ENCODE measurements at regions not wholly inside any gene's neighbourhood (a gene's known extent, or its start where the extent isn't known, plus 50 kb on each side); places are given as distances from the start of the nearest gene placed in this dataset.

DNA sequence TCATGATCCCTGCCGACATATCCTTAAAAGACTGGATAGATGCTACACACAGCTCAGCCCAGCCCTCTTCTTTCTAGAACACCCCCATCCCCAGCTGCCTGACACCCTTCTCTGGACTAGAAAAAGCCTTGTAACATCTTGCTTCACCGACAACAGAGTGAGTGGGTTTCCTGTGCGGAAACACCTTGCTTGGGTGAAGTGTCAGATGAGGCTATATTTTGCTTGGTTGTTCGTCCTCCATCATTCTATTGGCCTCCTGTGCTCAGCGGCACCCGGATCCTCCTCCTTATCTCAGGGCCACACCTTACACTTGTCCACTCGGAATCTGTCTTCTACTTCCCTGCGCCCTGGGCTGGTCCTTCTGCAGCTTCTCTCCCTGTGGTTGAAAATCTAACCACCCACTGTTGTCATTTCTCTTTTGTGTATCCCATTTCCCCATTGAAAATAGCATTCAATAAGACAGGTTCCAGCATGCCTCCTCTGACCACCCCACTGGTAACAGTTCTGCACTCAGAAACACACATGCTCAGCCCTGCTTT lies 101.3 kb upstream of the MLN start:
- 91 to 96% methylated on average over 6 to 7 of the region's 8 CpGs for WGBS, 2 experiments (ENCODE audit: insufficient coverage in 2 of 2)
- no peaks in the 10 kb centered on the region for H3K4me1 ChIP-seq (ENCODE audit: control insufficient read depth, insufficient read depth, low read length, poor library complexity, severe bottlenecking)
- H3K9me3 ChIP-seq (ENCODE audit: control insufficient read depth, low read length), result no peaks in the 10 kb centered on the region
- peak overlapping the region; percentile 41 for H3K27ac ChIP-seq (ENCODE audit: low read depth, low read length, severe bottlenecking)
- H3K36me3 ChIP-seq (ENCODE audit: control insufficient read depth, insufficient read depth, low read length), result no peaks in the 10 kb centered on the region
- H3K4me3 ChIP-seq (ENCODE audit: extremely low read depth, insufficient read depth, low read length, poor library complexity, severe bottlenecking), result no peak overlapping the region

DNA sequence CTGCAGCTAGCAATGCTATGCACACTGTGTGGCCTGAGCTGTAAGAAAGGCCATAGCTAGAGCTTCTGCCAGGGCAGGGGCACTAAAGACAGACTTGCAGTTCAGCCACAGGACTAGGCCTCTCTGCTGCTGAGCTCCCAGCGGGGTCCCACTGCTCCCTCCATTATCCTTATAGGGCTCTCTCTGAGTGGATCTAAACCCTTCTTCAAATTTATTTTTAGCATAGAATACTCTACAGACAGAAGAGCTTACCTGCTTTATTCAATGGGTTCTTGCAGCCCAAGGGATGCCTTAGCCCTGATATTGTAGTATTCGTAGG lies 100.9 kb upstream of the MLN start:
- H3K27ac ChIP-seq (ENCODE audit: low read depth, low read length, severe bottlenecking), result peak overlapping the region; percentile 41
- no peak overlapping the region for H3K4me3 ChIP-seq (ENCODE audit: extremely low read depth, insufficient read depth, low read length, poor library complexity, severe bottlenecking)
- H3K36me3 ChIP-seq (ENCODE audit: control insufficient read depth, insufficient read depth, low read length), result no peaks in the 10 kb centered on the region
- no peaks in the 10 kb centered on the region for H3K4me1 ChIP-seq (ENCODE audit: control insufficient read depth, insufficient read depth, low read length, poor library complexity, severe bottlenecking)
- 92 to 96% methylated on average over 2 of the region's 2 CpGs for WGBS, 2 experiments (ENCODE audit: insufficient coverage in 2 of 2)
- H3K9me3 ChIP-seq (ENCODE audit: control insufficient read depth, low read length), result no peaks in the 10 kb centered on the region

DNA sequence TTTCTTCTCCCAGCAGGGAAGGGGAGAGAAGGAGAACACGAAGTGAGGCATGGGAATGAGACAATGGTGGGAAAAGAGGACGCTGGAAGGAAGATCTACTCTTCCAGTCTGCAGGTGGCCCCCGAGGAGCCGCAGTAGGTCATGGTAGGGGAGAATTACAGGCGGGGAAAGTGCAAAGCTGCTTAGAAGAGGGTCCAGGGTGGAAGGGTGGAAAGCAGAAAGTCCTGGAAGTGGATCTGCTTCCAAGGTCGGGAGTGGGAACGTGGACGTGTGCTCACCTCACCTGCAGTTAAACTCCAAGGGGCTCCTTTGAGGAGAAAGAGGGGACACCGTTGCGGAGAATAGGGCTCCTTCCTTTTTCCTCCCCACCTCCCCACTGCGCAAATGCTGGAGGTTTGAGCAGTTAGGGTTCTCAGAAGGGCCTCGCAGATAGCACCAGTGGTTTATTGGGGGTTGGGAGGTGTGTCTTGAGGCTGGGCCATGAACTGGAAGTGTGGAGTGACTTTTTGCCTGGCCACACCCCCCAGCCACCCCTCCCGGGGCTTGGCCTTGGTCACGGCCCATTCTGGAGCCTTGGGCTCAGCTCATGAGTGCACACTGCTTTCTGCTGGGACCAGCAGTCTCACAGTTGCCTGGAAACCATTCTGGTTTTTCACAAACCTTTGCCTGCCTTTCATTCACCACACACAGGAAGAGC lies 100.4 kb upstream of the MLN start:
- H3K27ac ChIP-seq (ENCODE audit: low read depth, low read length, severe bottlenecking), result peak overlapping the region; percentile 41
- no peaks in the 10 kb centered on the region for H3K9me3 ChIP-seq (ENCODE audit: control insufficient read depth, low read length)
- no peak overlapping the region for H3K4me3 ChIP-seq (ENCODE audit: extremely low read depth, insufficient read depth, low read length, poor library complexity, severe bottlenecking)
- H3K4me1 ChIP-seq (ENCODE audit: control insufficient read depth, insufficient read depth, low read length, poor library complexity, severe bottlenecking), result no peaks in the 10 kb centered on the region
- H3K36me3 ChIP-seq (ENCODE audit: control insufficient read depth, insufficient read depth, low read length), result no peaks in the 10 kb centered on the region
- WGBS, 2 experiments (ENCODE audit: insufficient coverage in 2 of 2), result 71 to 88% methylated on average over 6 to 12 of the region's 14 CpGs

DNA sequence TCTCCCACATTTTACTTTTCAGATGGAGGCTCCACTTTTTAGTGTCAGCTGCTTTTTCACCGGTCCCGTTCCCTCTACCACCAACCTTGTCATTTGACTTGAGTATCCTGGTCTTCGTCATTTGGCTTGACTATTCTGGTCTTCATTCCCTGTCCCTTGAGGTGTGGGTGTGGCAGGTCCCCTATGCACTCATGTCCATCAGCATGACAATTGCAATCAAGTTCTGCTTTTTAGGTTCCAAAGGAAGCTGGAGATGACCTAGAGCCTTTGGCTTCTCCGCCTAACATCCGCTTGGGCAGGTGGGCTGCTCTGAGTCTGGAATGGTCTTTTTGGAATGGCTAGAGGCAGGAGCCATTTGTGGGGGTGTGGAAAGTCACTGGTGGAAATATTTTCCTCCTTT lies 99.8 kb upstream of the MLN start:
- no peaks in the 10 kb centered on the region for H3K4me1 ChIP-seq (ENCODE audit: control insufficient read depth, insufficient read depth, low read length, poor library complexity, severe bottlenecking)
- no peak overlapping the region for H3K27ac ChIP-seq (ENCODE audit: low read depth, low read length, severe bottlenecking)
- WGBS, 2 experiments (ENCODE audit: insufficient coverage in 2 of 2), result 92 to 96% methylated on average over 4 to 5 of the region's 5 CpGs
- H3K9me3 ChIP-seq (ENCODE audit: control insufficient read depth, low read length), result no peaks in the 10 kb centered on the region
- no peaks in the 10 kb centered on the region for H3K36me3 ChIP-seq (ENCODE audit: control insufficient read depth, insufficient read depth, low read length)
- no peak overlapping the region for H3K4me3 ChIP-seq (ENCODE audit: extremely low read depth, insufficient read depth, low read length, poor library complexity, severe bottlenecking)

DNA sequence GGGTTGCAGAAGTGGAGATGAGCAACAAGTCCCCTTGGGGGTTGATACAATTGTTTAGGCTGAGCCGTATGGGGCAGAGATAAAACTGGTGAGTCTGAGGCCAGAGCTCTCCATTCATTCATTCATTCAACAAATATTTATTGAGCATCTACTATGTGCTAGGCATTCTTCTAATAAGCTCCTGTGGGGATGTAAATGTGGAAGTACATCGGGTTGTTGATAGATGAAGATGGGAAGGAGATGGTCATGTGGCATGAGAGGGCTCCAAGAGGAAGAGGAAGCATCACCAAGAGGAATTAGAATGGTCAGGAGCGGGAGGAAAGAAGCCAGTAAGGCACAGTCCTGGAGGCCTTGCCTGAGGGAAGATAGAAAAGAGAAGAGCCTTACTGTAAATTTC lies 98.7 kb upstream of the MLN start:
- no peak overlapping the region for H3K27ac ChIP-seq (ENCODE audit: low read depth, low read length, severe bottlenecking)
- 83 to 95% methylated on average over 2 of the region's 3 CpGs for whole genome bisulfite sequencing, 2 experiments (ENCODE audit: insufficient coverage in 2 of 2)
- no peak overlapping the region for H3K4me3 ChIP-seq (ENCODE audit: extremely low read depth, insufficient read depth, low read length, poor library complexity, severe bottlenecking)
- no peaks in the 10 kb centered on the region for H3K4me1 ChIP-seq (ENCODE audit: control insufficient read depth, insufficient read depth, low read length, poor library complexity, severe bottlenecking)
- no peaks in the 10 kb centered on the region for H3K9me3 ChIP-seq (ENCODE audit: control insufficient read depth, low read length)
- no peaks in the 10 kb centered on the region for H3K36me3 ChIP-seq (ENCODE audit: control insufficient read depth, insufficient read depth, low read length)

DNA sequence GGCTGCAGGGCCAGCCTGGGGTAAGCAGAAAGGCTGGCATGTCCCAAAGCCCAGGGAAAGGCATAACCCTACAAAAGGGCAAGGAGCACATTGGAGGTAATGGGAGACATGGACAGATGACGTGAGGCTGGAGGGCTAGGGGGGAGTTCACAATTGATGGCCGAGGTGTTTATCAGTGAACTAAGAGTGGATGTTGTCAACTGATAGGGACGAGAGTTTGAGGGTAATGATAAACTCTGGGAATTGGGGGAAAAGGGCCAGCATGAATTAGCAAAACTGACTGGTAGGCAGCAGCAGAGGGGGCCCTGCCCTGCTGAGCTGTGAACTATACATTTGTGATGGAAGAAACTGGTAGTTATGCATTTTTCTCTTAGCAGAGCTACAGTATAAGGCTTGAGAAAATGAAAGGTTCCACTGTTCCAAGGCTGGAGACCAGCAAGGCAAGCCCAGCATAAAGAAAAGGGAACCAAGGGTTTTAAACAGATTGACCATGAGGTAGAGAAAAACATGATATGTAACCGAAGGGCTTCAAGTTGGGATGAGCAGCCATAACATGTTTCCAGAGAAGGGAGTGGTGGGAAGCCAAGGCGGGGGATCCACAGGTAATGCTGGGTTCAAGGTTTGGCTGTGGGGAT lies 98.1 kb upstream of the MLN start:
- WGBS, 2 experiments (ENCODE audit: insufficient coverage in 2 of 2), result 81 to 92% methylated on average over 5 of the region's 5 CpGs
- Histone ChIP-seq H3K4me1 (ENCODE audit: control insufficient read depth, insufficient read depth, low read length, poor library complexity, severe bottlenecking) (peaks cover 4% of the 10 kb centered on the region), H3K4me3 (ENCODE audit: extremely low read depth, insufficient read depth, low read length, poor library complexity, severe bottlenecking) (no peak overlapping the region), H3K36me3 (ENCODE audit: control insufficient read depth, insufficient read depth, low read length) (no peaks in the 10 kb centered on the region), H3K9me3 (ENCODE audit: control insufficient read depth, low read length) (no peaks in the 10 kb centered on the region), H3K27ac (ENCODE audit: low read depth, low read length, severe bottlenecking) (no peak overlapping the region)

DNA sequence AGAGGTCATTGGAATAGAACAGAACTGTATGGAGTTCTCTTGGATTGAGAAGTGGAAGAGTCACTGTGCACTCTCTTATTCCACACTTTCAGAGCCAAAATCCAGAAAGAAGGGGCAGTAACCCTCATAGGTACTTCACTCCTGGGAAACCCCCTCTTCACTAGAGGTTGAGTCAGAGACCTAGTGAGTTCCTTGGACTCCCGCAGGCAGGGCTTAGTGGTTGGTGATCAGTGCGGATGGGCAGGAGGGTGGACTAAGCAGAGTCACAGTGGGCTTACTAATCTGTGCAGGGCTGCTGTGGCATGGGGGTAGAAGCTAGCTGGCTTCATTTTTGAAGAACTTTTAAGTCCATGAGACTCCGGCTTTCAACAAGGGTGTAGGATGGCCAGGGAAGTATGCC lies 95.0 kb upstream of the MLN start:
- Histone ChIP-seq H3K9me3 (ENCODE audit: control insufficient read depth, low read length) (no peaks in the 10 kb centered on the region), H3K27ac (ENCODE audit: low read depth, low read length, severe bottlenecking) (no peak overlapping the region), H3K4me3 (ENCODE audit: extremely low read depth, insufficient read depth, low read length, poor library complexity, severe bottlenecking) (no peak overlapping the region), H3K4me1 (ENCODE audit: control insufficient read depth, insufficient read depth, low read length, poor library complexity, severe bottlenecking) (peaks cover 4% of the 10 kb centered on the region), H3K36me3 (ENCODE audit: control insufficient read depth, insufficient read depth, low read length) (no peaks in the 10 kb centered on the region)
- 42 to 61% methylated on average over 2 to 3 of the region's 3 CpGs for WGBS, 2 experiments (ENCODE audit: insufficient coverage in 2 of 2)

DNA sequence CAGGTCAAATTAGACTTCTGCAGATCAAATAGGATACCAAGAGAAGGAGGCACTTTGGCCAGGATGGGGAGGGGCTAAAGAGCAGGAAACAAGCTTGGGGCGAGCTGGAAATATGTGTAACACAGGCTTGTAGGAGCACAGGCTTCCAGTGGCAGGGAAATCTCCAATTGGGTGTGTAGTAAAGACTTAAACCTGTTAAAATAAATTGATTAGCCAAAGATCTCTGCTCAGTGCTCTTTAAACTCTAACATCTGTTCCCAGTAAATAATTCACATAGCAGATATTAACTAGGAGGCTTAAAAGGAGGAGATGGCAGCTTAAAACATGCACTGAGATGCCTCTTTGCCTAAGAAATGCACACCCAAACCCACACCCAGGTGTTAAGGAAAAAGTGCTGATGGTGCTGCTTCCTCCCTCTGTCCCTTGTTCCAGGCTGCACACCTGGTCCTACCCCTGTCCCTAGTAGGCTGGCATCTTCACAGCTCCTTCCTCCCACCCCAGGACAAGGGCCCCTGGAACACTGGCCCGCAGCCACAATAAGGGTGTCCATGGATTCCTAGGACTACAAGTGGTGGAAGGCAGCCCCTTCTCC lies 93.5 kb upstream of the MLN start:
- Histone ChIP-seq H3K4me3 (ENCODE audit: extremely low read depth, insufficient read depth, low read length, poor library complexity, severe bottlenecking) (no peak overlapping the region), H3K4me1 (ENCODE audit: control insufficient read depth, insufficient read depth, low read length, poor library complexity, severe bottlenecking) (peaks cover 4% of the 10 kb centered on the region), H3K9me3 (ENCODE audit: control insufficient read depth, low read length) (no peaks in the 10 kb centered on the region), H3K27ac (ENCODE audit: low read depth, low read length, severe bottlenecking) (no peak overlapping the region), H3K36me3 (ENCODE audit: control insufficient read depth, insufficient read depth, low read length) (no peaks in the 10 kb centered on the region)
- 89 to 95% methylated on average over 2 of the region's 2 CpGs for WGBS, 2 experiments (ENCODE audit: insufficient coverage in 2 of 2)

DNA sequence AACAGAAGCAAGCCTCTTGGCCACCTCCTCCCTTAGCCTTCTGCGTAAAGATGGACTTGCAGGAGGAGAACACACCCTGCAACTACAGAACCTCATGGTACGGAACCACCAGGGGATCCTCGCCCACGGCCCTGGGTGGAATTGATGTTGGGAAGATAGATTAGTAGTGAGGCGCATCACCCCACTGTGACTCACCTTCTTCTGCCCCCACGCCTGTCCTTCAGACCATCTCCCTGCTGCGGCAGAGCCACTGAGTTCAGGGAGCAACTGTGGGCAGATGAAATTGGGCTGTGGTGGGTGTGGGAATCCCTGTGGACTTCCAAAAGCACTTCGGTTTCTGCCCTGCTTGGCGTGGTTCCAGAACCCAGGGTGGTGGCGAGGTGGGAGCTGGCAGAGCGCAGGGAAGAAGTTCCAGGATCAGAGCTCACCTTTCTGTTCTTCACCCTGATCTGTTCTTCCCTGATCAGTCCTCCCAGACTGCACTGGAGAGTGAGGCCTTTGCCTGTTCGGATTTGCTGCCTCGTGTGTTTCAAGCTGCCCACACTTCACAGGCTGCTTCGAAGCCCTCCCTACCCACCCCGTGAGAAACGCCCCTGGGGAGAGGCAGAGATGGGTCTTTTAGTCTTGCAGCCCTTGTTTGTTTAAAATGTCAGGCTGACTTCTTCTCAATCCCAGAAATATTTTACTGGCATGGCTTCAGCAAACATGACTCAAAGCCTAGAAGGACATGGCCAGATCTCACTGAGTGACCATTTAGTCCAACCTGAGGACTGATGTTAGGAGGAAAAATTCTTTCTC lies 92.8 kb upstream of the MLN start:
- H3K9me3 ChIP-seq (ENCODE audit: control insufficient read depth, low read length), result no peaks in the 10 kb centered on the region
- peaks cover 4% of the 10 kb centered on the region for H3K4me1 ChIP-seq (ENCODE audit: control insufficient read depth, insufficient read depth, low read length, poor library complexity, severe bottlenecking)
- H3K36me3 ChIP-seq (ENCODE audit: control insufficient read depth, insufficient read depth, low read length), result no peaks in the 10 kb centered on the region
- H3K4me3 ChIP-seq (ENCODE audit: extremely low read depth, insufficient read depth, low read length, poor library complexity, severe bottlenecking), result no peak overlapping the region
- WGBS, 2 experiments (ENCODE audit: insufficient coverage in 2 of 2), result 95% methylated on average over 4 to 5 of the region's 16 CpGs
- no peak overlapping the region for H3K27ac ChIP-seq (ENCODE audit: low read depth, low read length, severe bottlenecking)

DNA sequence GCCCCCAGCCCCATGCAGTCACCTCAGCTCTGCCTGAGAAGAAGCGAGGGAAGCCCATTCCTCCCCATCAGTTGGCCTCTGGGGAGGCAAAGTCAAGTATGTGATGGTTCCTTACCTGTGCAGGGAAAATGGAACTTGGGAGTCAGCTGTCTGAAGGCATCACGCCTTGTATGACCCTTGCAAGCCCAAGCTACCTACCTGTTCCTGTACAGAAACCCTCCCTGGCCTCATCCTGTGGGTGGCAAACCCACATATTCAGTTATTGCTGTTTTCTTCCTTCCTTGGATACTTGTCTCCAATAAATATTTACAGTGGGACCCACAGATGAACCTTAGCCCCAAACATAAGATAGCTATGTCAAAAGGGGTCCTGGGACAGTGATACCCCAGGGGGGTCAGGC lies 92.2 kb upstream of the MLN start:
- Histone ChIP-seq H3K27ac (ENCODE audit: low read depth, low read length, severe bottlenecking) (no peak overlapping the region), H3K36me3 (ENCODE audit: control insufficient read depth, insufficient read depth, low read length) (no peaks in the 10 kb centered on the region), H3K4me3 (ENCODE audit: extremely low read depth, insufficient read depth, low read length, poor library complexity, severe bottlenecking) (no peak overlapping the region), H3K4me1 (ENCODE audit: control insufficient read depth, insufficient read depth, low read length, poor library complexity, severe bottlenecking) (peaks cover 4% of the 10 kb centered on the region), H3K9me3 (ENCODE audit: control insufficient read depth, low read length) (no peaks in the 10 kb centered on the region)
- 100% methylated on average over 1 to 2 of the region's 2 CpGs for WGBS, 2 experiments (ENCODE audit: insufficient coverage in 2 of 2)

Data from mesodermal cell (in vitro differentiated cells).